HEK293 (cell line): ENCODE measurements at regions not wholly inside any gene's neighbourhood (a gene's known extent, or its start where the extent isn't known, plus 50 kb on each side); places are given as distances from the start of the nearest gene placed in this dataset.

Source experiments
- CTCF ChIA-PET: fragments of 350-600 bp; formaldehyde crosslinking; extraction: SDS; loops from one replicate; lab custom pipeline; 2021; ENCODE audit warnings: antibody characterized with exemption; lab: Yijun Ruan, JAX
- POLR2A ChIA-PET: fragments of 300-600 bp; formaldehyde crosslinking; extraction: SDS; loops from one replicate; lab custom pipeline; 2020; ENCODE audit warnings: antibody characterized with exemption, inconsistent platforms; lab: Yijun Ruan, JAX
- H3K27ac ChIP-seq: fragments of 200-500 bp; sonication (Bioruptor generic); 2 replicates; pipeline ENCODE4 v1.5.1; 2014; ENCODE audit warnings: low read depth, low read length, control low read depth, inconsistent platforms; ENCODE audit errors: extremely low read depth
- H3K36me3 ChIP-seq, 2 experiments: fragments of 200-500 bp in 1 of 2; sonication (Bioruptor generic) in 1 of 2; 1 replicate in 1 of 2; 2 replicates in 1 of 2; pipeline ENCODE4 v1.5.1; 2014 to 2017; ENCODE audit warnings: inconsistent platforms in 2 of 2, low read length in 2 of 2; ENCODE audit not compliant: control insufficient read depth in 2 of 2, insufficient read depth in 1 of 2
- H3K4me1 ChIP-seq: fragments of 200-500 bp; sonication (Bioruptor generic); 2 replicates; pipeline ENCODE4 v1.5.1; 2014; ENCODE audit warnings: mild to moderate bottlenecking, low read length, inconsistent platforms; ENCODE audit not compliant: control insufficient read depth, insufficient read depth
- H3K4me3 ChIP-seq: 2 replicates; pipeline ENCODE4 v1.5.1; 2011; ENCODE audit warnings: low read depth, mild to moderate bottlenecking, control low read depth, low read length, moderate library complexity
- H3K9me3 ChIP-seq: fragments of 200-500 bp; sonication (Bioruptor generic); 2 replicates; pipeline ENCODE4 v1.5.1; 2014; ENCODE audit warnings: low read depth, low read length, inconsistent platforms; ENCODE audit not compliant: control insufficient read depth, insufficient read depth
- BCL11B ChIP-seq: fragments of 450-650 bp; formaldehyde crosslinking; IDR thresholded peaks from 2 replicates; pipeline ENCODE4 v1.5.1; 2016; ENCODE audit warnings: low read depth, missing biosample characterization, missing genetic modification characterization
- GFI1B ChIP-seq: fragments of 450-650 bp; formaldehyde crosslinking; IDR thresholded peaks from 2 replicates; pipeline ENCODE4 v1.5.1; 2016; ENCODE audit warnings: missing biosample characterization, missing genetic modification characterization
- PRDM10 ChIP-seq: fragments of 450-650 bp; formaldehyde crosslinking; IDR thresholded peaks from 2 replicates; pipeline ENCODE4 v1.5.1; 2016; ENCODE audit warnings: missing biosample characterization, missing genetic modification characterization
- RBAK ChIP-seq: fragments of 450-650 bp; formaldehyde crosslinking; IDR thresholded peaks from 2 replicates; pipeline ENCODE4 v1.5.1; 2016; ENCODE audit warnings: missing biosample characterization, missing genetic modification characterization
- SP7 ChIP-seq: fragments of 450-650 bp; formaldehyde crosslinking; IDR thresholded peaks from 2 replicates; pipeline ENCODE4 v1.5.1; 2016; ENCODE audit warnings: missing biosample characterization, missing genetic modification characterization
- ZBTB48 ChIP-seq: fragments of 450-650 bp; formaldehyde crosslinking; IDR thresholded peaks from 2 replicates; pipeline ENCODE4 v1.5.1; 2016; ENCODE audit warnings: missing biosample characterization, missing genetic modification characterization
- ZBTB6 ChIP-seq: fragments of 450-650 bp; formaldehyde crosslinking; IDR thresholded peaks from 2 replicates; pipeline ENCODE4 v1.5.1; 2017; ENCODE audit warnings: missing biosample characterization, missing genetic modification characterization
- ZNF202 ChIP-seq: fragments of 450-650 bp; formaldehyde crosslinking; IDR thresholded peaks from 2 replicates; pipeline ENCODE4 v1.5.1; 2016; ENCODE audit warnings: missing biosample characterization, missing genetic modification characterization, borderline replicate concordance
- ZNF23 ChIP-seq: fragments of 450-650 bp; formaldehyde crosslinking; IDR thresholded peaks from 2 replicates; pipeline ENCODE4 v1.5.1; 2016; ENCODE audit warnings: missing biosample characterization, missing genetic modification characterization, borderline replicate concordance
- ZNF26 ChIP-seq: fragments of 450-650 bp; formaldehyde crosslinking; IDR thresholded peaks from 2 replicates; pipeline ENCODE4 v1.5.1; 2016; ENCODE audit warnings: missing biosample characterization, missing genetic modification characterization
- ZNF302 ChIP-seq: fragments of 450-650 bp; formaldehyde crosslinking; IDR thresholded peaks from 2 replicates; pipeline ENCODE4 v1.5.1; 2016; ENCODE audit warnings: missing biosample characterization, missing genetic modification characterization, low read depth
- ZNF341 ChIP-seq: fragments of 450-650 bp; formaldehyde crosslinking; IDR thresholded peaks from 2 replicates; pipeline ENCODE4; 2016; ENCODE audit warnings: low read depth, missing biosample characterization, missing genetic modification characterization
- ZNF37A ChIP-seq: fragments of 450-650 bp; IDR thresholded peaks from 2 replicates; pipeline ENCODE4 v1.5.1; 2018; ENCODE audit warnings: missing biosample characterization, missing genetic modification characterization
- ZNF394 ChIP-seq: fragments of 450-650 bp; formaldehyde crosslinking; IDR thresholded peaks from 2 replicates; pipeline ENCODE4 v1.5.1; 2016; ENCODE audit warnings: missing biosample characterization, missing genetic modification characterization, mild to moderate bottlenecking, moderate library complexity, borderline replicate concordance
- ZNF426 ChIP-seq: fragments of 450-650 bp; formaldehyde crosslinking; IDR thresholded peaks from 2 replicates; pipeline ENCODE4 v1.5.1; 2017; ENCODE audit warnings: missing biosample characterization, missing genetic modification characterization, mild to moderate bottlenecking, inconsistent platforms, moderate library complexity
- ZNF449 ChIP-seq: fragments of 450-650 bp; formaldehyde crosslinking; IDR thresholded peaks from 2 replicates; pipeline ENCODE4 v1.5.1; 2017; ENCODE audit warnings: missing biosample characterization, mild to moderate bottlenecking, missing genetic modification characterization, moderate library complexity
- ZNF544 ChIP-seq: fragments of 450-650 bp; formaldehyde crosslinking; IDR thresholded peaks from 2 replicates; pipeline ENCODE4 v1.5.0; 2017; ENCODE audit warnings: missing biosample characterization, missing genetic modification characterization
- ZNF571 ChIP-seq: fragments of 450-650 bp; formaldehyde crosslinking; IDR thresholded peaks from 2 replicates; pipeline ENCODE4 v1.5.0; 2017; ENCODE audit warnings: missing biosample characterization, missing genetic modification characterization
- ZNF623 ChIP-seq: fragments of 450-650 bp; formaldehyde crosslinking; IDR thresholded peaks from 2 replicates; pipeline ENCODE4 v1.5.1; 2016; ENCODE audit warnings: missing biosample characterization, missing genetic modification characterization
- ZNF660 ChIP-seq: fragments of 450-650 bp; IDR thresholded peaks from 2 replicates; pipeline ENCODE4 v1.5.1; 2018; ENCODE audit warnings: missing biosample characterization, mild to moderate bottlenecking, missing genetic modification characterization
- ZNF670 ChIP-seq: fragments of 450-650 bp; formaldehyde crosslinking; IDR thresholded peaks from 2 replicates; pipeline ENCODE4 v1.5.1; 2016; ENCODE audit warnings: missing biosample characterization, missing genetic modification characterization, low read depth
- ZNF843 ChIP-seq: fragments of 450-650 bp; formaldehyde crosslinking; IDR thresholded peaks from 2 replicates; pipeline ENCODE4 v1.5.1; 2016; ENCODE audit warnings: missing biosample characterization, missing genetic modification characterization

GRCh38 chr22:22362936-22363335, 118.3 kb downstream of the VPREB1 start:
- Histone ChIP-seq H3K36me3 (no peaks in the 10 kb centered on the region), H3K4me3 (no peak overlapping the region), H3K4me1 (no peaks in the 10 kb centered on the region)
- ChIA-PET POLR2A (no interaction called here), CTCF (interaction anchor here (0.6 kb wide), 1 partner anchor 68 kb away, joined by 5 read pairs; no protein-coding TSS in a partner anchor)
- TF ChIP-seq ZBTB48 (tag by site-specific recombination) (no peak), PRDM10 (tag by site-specific recombination) (no peak), GFI1B (no peak)
- TF ChIP-seq, all 188 proteins: peak for 0
- Histone ChIP-seq H3K9me3 (no peaks in the 10 kb centered on the region), H3K27ac (no peak overlapping the region)

- CTCF ChIA-PET: interaction anchor here (0.5 to 1.5 kb wide), 2 partner anchors 15 to 357 kb away, joined by 3 to 9 read pairs; no protein-coding TSS in a partner anchor
- TF ChIP-seq ZBTB6 (tag by site-specific recombination): no peak
- no peak for TF ChIP-seq ZNF426 (tag by site-specific recombination)
- no peak for TF ChIP-seq ZNF660 (tag by site-specific recombination)
- TF ChIP-seq BCL11B (tag by site-specific recombination): no peak
- TF ChIP-seq ZNF544 (tag by site-specific recombination): no peak
- no peak for TF ChIP-seq ZNF670 (tag by site-specific recombination)
- TF ChIP-seq ZNF394 (tag by site-specific recombination): no peak
- no peak for TF ChIP-seq ZNF571 (tag by site-specific recombination)
- no peak for TF ChIP-seq ZNF202 (tag by site-specific recombination)
Measured at GRCh38 chr22:22364207-22364606, 119.6 kb downstream of the VPREB1 start.

GRCh38 chr22:22366537-22366936, 122.0 kb downstream of the VPREB1 start:
- TF ChIP-seq SP7 (tag by site-specific recombination): no peak
- no peak for TF ChIP-seq ZNF341 (tag by site-specific recombination)
- no peak for TF ChIP-seq ZNF843 (tag by site-specific recombination)
- TF ChIP-seq ZNF623 (tag by site-specific recombination): no peak
- TF ChIP-seq ZNF302 (tag by site-specific recombination): no peak
- no peak for TF ChIP-seq RBAK (tag by site-specific recombination)
- TF ChIP-seq ZNF23 (tag by site-specific recombination): no peak
- no peak for TF ChIP-seq ZNF449 (tag by site-specific recombination)
- no peak for TF ChIP-seq ZNF37A (tag by site-specific recombination)
- TF ChIP-seq ZNF670 (tag by site-specific recombination): no peak
- TF ChIP-seq ZNF26: no peak
- CTCF ChIA-PET: interaction anchor here (0.8 to 0.9 kb wide), 2 partner anchors 56 to 123 kb away, joined by 3 to 4 read pairs; no protein-coding TSS in a partner anchor
- Histone ChIP-seq H3K27ac (no peak overlapping the region), H3K9me3 (no peaks in the 10 kb centered on the region), H3K4me1 (no peaks in the 10 kb centered on the region), H3K36me3 (no peaks in the 10 kb centered on the region), H3K4me3 (no peak overlapping the region)
- POLR2A ChIA-PET: no interaction called here

More at GRCh38 chr22:22364207-22364606, 119.6 kb downstream of the VPREB1 start:
- H3K36me3 ChIP-seq: no peaks in the 10 kb centered on the region
- POLR2A ChIA-PET: no interaction called here
- no peaks in the 10 kb centered on the region for H3K9me3 ChIP-seq
- no peak overlapping the region for H3K27ac ChIP-seq
- no peak overlapping the region for H3K4me3 ChIP-seq
- no peaks in the 10 kb centered on the region for H3K4me1 ChIP-seq
